ENCODE measurements at regions not wholly inside any gene's neighbourhood (a gene's known extent, or its start where the extent isn't known, plus 50 kb on each side); places are given as distances from the start of the nearest gene placed in this dataset.

DNA sequence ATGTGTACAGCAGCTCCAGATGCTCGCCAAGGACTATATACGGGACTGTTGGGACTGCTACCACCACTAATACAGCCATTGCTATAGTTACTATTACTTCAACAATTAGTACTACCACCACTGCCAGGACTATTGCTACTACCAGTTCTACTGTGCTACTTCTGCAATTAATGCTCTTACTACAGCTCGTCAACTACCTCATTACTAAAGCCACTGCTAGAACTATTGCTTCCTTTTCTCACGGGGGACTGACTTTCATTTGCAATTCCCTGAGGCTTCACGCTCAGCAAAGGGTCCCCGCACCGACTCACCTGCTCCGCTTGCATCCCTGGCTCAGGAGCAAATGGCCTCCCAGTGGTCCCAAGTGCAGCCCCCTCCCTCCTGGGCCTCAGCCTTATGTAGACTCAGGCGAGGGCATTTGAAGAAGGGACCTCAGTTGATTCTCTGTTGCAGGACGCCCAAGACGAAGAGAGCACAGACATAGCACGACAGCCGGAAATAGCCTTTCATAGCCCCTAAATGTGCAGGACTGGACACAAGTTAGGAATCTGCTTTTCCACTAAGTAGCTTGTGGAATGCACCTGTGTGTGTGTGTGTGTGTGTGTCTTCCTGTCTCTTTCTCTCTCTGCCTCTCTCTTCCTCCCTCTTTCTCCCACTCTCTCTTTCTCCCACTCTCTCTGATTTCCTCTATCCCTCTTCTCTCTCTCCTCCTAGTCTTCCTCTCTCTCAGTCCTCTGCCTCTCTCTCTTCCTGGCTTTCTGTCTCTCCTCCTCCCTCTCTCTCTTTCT, 294.8 kb downstream of the ASMT start:
- 46 to 58% methylated on average over 13 of the region's 13 CpGs for WGBS, 2 donors
- TF ChIP-seq POLR2AphosphoS5 (IDR thresholded peaks at IDR 0.05): no peak
- TF ChIP-seq, protein P1, sequence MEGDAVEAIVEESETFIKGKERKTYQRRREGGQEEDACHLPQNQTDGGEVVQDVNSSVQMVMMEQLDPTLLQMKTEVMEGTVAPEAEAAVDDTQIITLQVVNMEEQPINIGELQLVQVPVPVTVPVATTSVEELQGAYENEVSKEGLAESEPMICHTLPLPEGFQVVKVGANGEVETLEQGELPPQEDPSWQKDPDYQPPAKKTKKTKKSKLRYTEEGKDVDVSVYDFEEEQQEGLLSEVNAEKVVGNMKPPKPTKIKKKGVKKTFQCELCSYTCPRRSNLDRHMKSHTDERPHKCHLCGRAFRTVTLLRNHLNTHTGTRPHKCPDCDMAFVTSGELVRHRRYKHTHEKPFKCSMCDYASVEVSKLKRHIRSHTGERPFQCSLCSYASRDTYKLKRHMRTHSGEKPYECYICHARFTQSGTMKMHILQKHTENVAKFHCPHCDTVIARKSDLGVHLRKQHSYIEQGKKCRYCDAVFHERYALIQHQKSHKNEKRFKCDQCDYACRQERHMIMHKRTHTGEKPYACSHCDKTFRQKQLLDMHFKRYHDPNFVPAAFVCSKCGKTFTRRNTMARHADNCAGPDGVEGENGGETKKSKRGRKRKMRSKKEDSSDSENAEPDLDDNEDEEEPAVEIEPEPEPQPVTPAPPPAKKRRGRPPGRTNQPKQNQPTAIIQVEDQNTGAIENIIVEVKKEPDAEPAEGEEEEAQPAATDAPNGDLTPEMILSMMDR (IDR thresholded peaks at IDR 0.05): no peak
- no peak for TF ChIP-seq POLR2A (IDR thresholded peaks at IDR 0.05)
- no peak for TF ChIP-seq EP300 (IDR thresholded peaks at IDR 0.05)
- no peak overlapping the region for H3K27ac ChIP-seq

DNA sequence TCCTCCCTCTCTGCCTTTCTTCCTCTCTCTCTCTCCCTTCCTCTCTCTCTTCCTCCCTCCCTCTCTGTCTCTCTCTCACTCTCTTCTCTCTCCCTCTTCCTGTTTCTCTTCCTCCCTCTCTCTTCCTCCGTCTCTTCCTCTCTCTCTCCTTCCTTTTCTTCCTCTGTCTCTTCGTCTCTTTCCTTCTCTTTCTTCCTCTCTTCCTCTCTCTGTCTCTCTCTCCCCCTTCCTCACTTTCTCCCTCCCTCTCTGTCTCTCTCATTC, 295.3 kb downstream of the ASMT start:
- Histone ChIP-seq H3K27ac (no peak overlapping the region), H3K9me3 (peaks cover 0 to 10% (median 1%) of the 10 kb centered on the region in 4 donors), H3K4me3 (no peak overlapping the region), H3K36me3 (no peaks in the 10 kb centered on the region), H3K27me3 (no peaks in the 10 kb centered on the region), H3K4me1 (no peaks in the 10 kb centered on the region)
- TF ChIP-seq, protein P1 (IDR thresholded peaks at IDR 0.05): no peak
- no peak for TF ChIP-seq POLR2A (IDR thresholded peaks at IDR 0.05)
- TF ChIP-seq EP300 (IDR thresholded peaks at IDR 0.05): no peak
- no peak for TF ChIP-seq POLR2AphosphoS5 (IDR thresholded peaks at IDR 0.05)
- DNase-seq (no peak), ATAC-seq (ENCODE audit: low FRiP score in 2 of 2) (no peak)
- 56 to 79% methylated on average over 2 of the region's 2 CpGs for WGBS, 2 donors

More for the DNA sequence above, 294.8 kb downstream of the ASMT start:
- DNase-seq (no peak), ATAC-seq (ENCODE audit: low FRiP score in 2 of 2) (no peak)
- Histone ChIP-seq H3K36me3 (no peaks in the 10 kb centered on the region), H3K27me3 (no peaks in the 10 kb centered on the region), H3K4me1 (no peaks in the 10 kb centered on the region), H3K4me3 (no peak overlapping the region), H3K9me3 (peaks cover 0 to 10% (median 1%) of the 10 kb centered on the region in 4 donors)

DNA sequence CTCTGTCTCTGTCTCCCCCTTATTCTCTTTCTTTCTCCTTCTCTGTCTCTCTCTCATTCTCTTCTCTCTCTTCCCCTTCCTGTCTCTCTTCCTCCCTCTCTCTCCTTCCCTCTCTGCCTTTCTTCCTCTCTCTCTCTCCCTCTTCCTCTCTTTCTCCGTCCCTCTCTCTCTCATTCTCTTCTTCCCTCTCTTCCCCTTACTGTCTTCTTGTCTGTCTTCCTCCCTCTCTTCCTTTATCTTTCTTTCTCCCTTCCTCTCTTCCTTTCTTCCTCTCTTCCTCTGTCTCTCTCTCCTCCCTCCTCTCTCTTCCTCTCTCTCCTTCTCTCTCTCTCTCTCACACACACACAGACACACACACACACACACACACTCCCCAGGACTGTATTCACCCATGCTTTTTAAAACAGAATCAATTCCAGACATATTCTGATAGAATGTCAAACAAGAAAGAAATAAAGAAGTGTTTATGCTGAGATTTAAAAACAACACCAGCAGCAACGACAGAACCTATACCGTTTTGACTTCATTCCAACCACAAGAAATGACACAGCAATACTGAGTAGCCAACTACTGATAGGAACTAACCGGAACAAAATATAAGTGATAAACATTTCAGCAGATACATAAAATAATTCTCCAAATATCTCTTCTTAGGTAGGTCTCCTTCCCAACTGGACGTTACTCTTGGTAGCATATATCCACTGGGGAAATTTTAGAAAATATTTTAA, 296.7 kb downstream of the ASMT start:
- H3K4me1 ChIP-seq: no peaks in the 10 kb centered on the region
- no peaks in the 10 kb centered on the region for H3K36me3 ChIP-seq
- no peak overlapping the region for H3K4me3 ChIP-seq
- ATAC-seq (ENCODE audit: low FRiP score in 2 of 2): no peak
- no peaks in the 10 kb centered on the region for H3K9me3 ChIP-seq
- TF ChIP-seq EP300 (IDR thresholded peaks at IDR 0.05) (no peak), POLR2A (IDR thresholded peaks at IDR 0.05) (no peak), POLR2AphosphoS5 (IDR thresholded peaks at IDR 0.05) (no peak)
- TF ChIP-seq, protein P1 (IDR thresholded peaks at IDR 0.05): no peak
- no peak overlapping the region for H3K27ac ChIP-seq
- DNase-seq: no peak
- WGBS, 2 donors: 34% methylated on average over 5 of the region's 5 CpGs
- no peaks in the 10 kb centered on the region for H3K27me3 ChIP-seq

DNA sequence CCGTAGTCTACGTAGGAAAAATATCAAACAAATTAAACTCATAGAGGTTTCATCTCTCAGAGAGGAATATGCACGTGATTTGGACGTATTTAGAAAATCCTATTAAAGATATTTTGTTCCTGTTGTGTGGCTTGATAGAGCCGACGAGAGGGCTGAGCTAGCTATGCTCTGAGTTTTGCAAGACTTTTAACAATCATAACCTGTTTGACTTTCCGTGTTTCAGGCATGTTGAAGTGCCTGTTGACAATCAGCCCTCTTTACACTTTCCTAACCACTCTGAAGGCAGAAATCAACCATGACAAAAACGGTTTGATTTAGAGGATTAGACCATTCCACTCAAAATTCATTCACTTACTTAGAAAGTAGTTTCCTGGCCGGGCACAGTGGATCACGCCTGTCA, 297.3 kb downstream of the ASMT start:
- no peak for TF ChIP-seq EP300 (IDR thresholded peaks at IDR 0.05)
- TF ChIP-seq POLR2A (IDR thresholded peaks at IDR 0.05): no peak
- TF ChIP-seq, protein P1 (IDR thresholded peaks at IDR 0.05): no peak
- no peak for TF ChIP-seq POLR2AphosphoS5 (IDR thresholded peaks at IDR 0.05)
- WGBS, 2 donors: 60% methylated on average over 10 of the region's 10 CpGs
- H3K9me3 ChIP-seq: no peaks in the 10 kb centered on the region
- H3K27ac ChIP-seq: no peak overlapping the region
- no peaks in the 10 kb centered on the region for H3K4me1 ChIP-seq
- ATAC-seq (ENCODE audit: low FRiP score in 2 of 2): no peak
- no peaks in the 10 kb centered on the region for H3K27me3 ChIP-seq
- H3K36me3 ChIP-seq: no peaks in the 10 kb centered on the region
- no peak for DNase-seq
- no peak overlapping the region for H3K4me3 ChIP-seq
